ENCODE measurements at regions not wholly inside any gene's neighbourhood (a gene's known extent, or its start where the extent isn't known, plus 50 kb on each side); places are given as distances from the start of the nearest gene placed in this dataset.

GRCh38 chr2:17306706-17307105, 211.5 kb downstream of the RAD51AP2 start:
- DNase-seq (ENCODE audit: low read depth in 2 of 2, low spot score in 1 of 2): no peak

GRCh38 chr2:17306219-17306618, 212.0 kb downstream of the RAD51AP2 start:
- DNase-seq (ENCODE audit: low read depth in 2 of 2, low spot score in 1 of 2): no peak

DNA sequence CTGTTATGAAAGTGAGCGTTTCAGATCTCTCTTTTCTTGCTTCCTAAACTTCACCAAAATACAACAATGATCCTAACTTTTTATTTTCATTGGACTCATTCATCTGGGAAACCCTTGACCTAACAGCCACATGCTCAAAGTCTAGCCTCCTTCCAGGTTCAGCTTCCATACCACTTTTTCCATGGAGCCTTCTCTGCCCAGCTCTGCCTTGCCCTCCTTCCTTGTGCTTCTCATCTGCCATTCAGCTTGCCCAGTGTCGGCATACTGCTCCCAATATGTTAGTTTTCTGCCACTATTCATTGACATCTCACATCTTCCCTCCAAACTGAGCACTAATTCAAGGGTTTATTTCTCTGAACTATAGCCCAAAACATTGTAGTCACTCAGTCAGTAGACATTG, 214.7 kb downstream of the RAD51AP2 start:
- DNase-seq (ENCODE audit: low read depth in 2 of 2, low spot score in 1 of 2): no peak

DNA sequence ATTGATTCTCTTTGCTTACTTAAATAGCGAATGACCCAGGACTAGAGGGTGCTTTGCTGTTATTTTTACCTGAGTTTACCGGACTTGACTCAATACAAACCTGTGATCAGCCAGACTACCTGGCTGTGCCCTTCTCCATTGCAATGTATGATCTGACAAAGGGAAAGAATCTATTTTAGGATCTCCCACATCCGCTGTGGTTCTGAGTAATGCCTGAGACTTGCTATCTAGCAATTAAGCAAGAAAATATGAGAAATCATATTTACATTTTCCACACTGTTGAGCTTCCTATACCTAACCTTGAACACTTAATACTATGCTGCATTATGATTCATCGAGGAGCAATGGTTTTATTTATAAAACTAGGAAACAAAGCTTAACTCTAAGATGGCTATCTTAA, 215.2 kb downstream of the RAD51AP2 start:
- no peak for DNase-seq (ENCODE audit: low read depth in 2 of 2, low spot score in 1 of 2)

GRCh38 chr2:17302281-17302680, 216.0 kb downstream of the RAD51AP2 start:
- no peak for DNase-seq (ENCODE audit: low read depth in 2 of 2, low spot score in 1 of 2)

GRCh38 chr2:17301437-17301836, 216.8 kb downstream of the RAD51AP2 start:
- no peak for DNase-seq (ENCODE audit: low read depth in 2 of 2, low spot score in 1 of 2)

- DNase-seq (ENCODE audit: low read depth in 2 of 2, low spot score in 1 of 2): no peak
These were observed 218.2 kb downstream of the RAD51AP2 start for GRCh38 chr2:17299891-17300540.

- DNase-seq (ENCODE audit: low read depth in 2 of 2, low spot score in 1 of 2): no peak
These were observed 219.8 kb downstream of the RAD51AP2 start for GRCh38 chr2:17298453-17298852.

DNA sequence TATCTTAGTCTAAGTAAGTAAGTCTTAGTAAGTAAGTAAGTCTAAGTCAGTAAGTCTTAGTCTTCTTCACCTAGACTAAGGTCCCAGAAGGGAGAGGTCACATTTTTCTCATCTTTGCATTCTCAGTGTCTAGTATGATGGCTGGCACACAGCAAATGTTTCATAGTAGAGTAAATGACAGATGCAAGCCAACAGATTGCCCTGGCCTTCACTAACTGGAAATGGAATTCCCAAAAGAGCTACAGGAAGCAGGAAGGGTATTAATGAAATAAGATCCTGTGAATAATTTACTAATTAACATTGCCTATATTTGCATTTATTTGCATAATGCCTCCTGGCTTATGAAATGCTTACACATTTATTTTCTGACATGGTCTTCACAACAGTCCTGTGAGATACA, 221.6 kb downstream of the RAD51AP2 start:
- DNase-seq (ENCODE audit: low read depth in 2 of 2, low spot score in 1 of 2): no peak

DNA sequence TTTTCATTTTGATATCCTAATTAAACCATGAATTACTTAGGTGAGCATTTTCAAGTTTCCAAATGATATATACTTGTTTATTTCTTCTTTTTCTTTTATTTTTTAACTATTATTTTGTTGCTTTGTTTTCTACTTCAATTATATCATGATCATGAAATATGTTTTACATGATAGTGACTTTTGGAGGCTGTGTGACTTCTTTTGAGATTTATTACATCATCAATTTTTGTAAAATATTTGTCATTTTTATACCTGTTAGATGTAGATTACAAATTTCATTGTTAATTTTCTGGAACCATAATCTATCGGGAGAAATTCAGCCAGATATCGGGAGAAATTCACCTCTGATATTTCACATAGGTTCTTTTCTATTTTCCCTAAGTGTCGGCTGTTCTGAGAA, 228.6 kb downstream of the RAD51AP2 start:
- no peak for DNase-seq (ENCODE audit: low read depth in 2 of 2, low spot score in 1 of 2)

GRCh38 chr2:17287183-17287582, 231.1 kb downstream of the RAD51AP2 start:
- no peak for DNase-seq (ENCODE audit: low read depth in 2 of 2, low spot score in 1 of 2)

DNA sequence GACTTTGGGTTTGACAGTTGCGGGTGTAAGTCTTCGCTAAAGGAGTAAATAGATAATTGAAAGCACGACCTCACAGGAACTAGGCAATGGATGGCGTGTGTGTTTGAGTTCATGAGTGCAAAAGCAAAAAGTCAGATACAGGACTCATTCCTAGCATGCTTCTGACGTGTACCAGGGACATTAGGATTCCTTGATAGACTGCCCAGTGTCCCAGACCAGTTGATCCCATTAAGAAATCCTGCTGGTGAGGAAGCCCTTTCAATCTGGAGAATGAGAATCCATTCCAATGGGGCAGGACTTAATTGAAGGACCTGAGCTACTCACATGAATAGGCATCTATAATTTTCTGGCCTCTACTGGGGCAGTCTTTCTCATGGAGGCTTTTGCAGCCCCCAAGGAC, 235.4 kb downstream of the RAD51AP2 start:
- no peak for DNase-seq (ENCODE audit: low read depth in 2 of 2, low spot score in 1 of 2)

DNA sequence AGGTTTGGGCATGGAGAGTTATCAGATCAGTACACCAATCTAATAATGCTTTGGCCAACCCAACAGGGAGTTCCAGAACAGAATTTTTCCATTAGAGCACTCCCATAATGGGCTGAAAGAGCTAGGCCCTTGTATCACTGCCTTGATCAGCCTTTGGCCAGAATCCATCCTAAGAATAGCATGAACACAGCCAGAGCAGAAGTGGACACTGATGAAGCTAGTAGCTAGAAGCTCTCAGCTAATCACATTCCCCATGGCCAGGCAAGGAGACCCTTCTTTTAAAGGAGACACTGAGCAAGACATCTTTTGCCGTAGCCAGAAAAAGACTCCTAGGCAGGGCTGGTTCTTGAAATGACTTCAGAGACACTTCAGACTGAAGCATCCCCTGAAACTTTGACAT, 236.0 kb downstream of the RAD51AP2 start:
- DNase-seq (ENCODE audit: low read depth in 2 of 2, low spot score in 1 of 2): no peak

DNA sequence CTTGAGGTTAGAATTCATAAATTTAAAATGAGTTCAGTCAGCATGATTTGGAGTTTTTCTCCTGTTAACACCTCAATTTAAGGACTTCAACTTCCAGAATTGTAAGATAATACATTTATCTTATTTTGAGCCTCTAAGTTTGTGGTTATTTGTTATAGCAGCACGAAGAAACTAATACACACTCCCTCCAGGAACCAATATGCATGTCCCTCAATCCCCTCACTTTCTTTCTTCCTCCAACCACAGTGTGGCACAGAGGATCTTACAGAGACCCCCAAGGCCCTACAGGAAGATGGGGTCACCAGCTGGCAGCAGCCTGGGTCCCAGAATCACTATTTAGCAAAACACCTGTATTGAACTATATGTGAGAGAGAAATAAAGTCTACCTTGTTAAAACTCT, 242.0 kb downstream of the RAD51AP2 start:
- DNase-seq (ENCODE audit: low read depth in 2 of 2, low spot score in 1 of 2): no peak

GRCh38 chr2:17272652-17273525, 245.4 kb downstream of the RAD51AP2 start:
- DNase-seq (ENCODE audit: low read depth in 2 of 2, low spot score in 1 of 2): no peak

DNA sequence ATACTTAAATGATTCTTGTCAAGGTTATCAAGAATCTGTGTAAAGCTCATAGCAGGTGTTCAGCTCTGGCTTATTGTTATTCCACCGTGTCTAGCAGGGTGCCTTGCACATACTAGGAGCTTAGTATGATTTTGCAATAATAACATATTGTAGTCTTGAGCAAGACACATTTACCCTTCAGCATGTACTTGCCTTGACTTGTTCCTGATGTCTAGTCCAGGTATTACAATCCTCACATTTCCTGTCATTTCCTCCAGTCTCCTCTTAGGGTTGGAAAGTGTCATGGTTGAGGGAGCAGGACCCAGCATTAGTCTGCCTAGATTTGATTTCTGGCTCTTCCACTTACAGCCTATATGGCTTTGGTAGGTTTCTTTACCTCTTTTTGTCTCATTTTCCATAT, 246.1 kb downstream of the RAD51AP2 start:
- DNase-seq (ENCODE audit: low read depth in 2 of 2, low spot score in 1 of 2): no peak

GRCh38 chr2:17271416-17271815, 246.8 kb downstream of the RAD51AP2 start:
- no peak for DNase-seq (ENCODE audit: low read depth in 2 of 2, low spot score in 1 of 2)

GRCh38 chr2:17270894-17271293, 247.3 kb downstream of the RAD51AP2 start:
- DNase-seq (ENCODE audit: low read depth in 2 of 2, low spot score in 1 of 2): no peak

DNA sequence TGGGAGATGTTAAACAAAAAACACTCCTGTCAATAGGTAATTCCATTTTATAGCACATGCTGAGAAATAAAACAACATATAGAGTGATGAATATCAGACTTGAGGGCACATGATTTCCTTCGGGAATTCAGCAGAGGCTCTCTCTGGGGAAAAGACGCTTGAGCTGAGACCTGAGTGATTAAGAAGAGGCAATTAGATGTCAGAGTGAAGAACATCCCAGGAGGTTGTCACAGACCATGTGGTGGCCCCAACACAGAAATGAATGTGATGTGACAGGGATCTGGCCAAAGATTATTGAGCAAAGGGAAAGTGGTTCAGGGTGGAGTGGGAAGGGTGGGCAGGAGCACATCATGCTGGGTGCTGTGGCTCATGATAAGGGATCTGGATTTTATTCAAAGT, 254.7 kb downstream of the RAD51AP2 start:
- no peak for DNase-seq (ENCODE audit: low read depth in 2 of 2, low spot score in 1 of 2)

DNA sequence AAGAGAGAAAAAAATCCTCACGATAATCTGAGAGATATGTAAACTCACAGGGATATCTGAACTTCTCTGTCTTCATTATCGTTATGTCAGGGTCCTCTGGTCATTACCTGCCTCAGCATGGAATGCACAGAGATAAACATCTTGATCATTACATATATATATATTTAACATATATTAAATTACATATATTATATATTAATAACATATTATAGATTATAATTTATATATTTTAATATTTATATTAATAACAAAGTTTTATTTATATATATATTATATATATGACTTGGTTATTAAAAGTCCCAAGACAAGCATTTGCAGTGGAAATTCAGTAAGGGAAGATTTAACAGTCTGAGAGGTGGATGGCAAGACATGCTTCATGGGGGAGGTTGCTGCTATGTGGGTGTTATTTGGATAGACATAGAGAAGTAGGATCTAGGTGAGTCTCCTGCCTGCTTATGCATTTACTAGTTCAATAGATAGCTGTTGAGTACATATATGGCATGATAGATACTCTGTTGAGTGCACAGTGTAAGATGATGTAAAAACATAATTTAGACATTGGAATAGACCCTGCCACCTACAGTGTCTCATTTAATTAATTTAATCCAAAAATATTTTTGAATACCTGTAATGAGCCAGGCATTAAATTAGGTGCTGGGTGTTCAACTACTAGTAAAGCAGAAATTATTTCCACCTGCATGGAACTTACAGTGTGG, 255.2 kb downstream of the RAD51AP2 start:
- no peak for DNase-seq (ENCODE audit: low read depth in 2 of 2, low spot score in 1 of 2)

- DNase-seq (ENCODE audit: low read depth in 2 of 2, low spot score in 1 of 2): no peak
These were observed 258.6 kb downstream of the RAD51AP2 start for GRCh38 chr2:17259613-17260012.

DNA sequence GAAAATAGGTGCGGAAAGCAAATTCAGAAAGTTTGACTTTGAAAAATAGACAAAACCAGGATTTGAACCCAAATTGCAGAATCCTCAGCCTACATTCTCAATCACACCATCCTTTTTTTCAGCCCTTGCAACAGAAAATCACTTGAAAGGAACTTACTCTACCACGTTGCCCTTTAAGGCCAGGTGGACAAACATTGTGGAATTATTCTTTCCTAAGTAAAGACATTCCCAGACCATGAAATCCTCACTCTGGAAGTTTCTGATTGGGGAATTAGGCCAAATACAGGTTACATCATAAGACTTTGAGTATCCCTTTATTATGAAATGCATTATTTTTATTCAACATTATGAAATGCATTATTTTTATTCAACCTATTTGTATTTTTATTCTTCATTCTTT, 259.4 kb downstream of the RAD51AP2 start:
- no peak for DNase-seq (ENCODE audit: low read depth in 2 of 2, low spot score in 1 of 2)
